Loucy (cell line): ENCODE measurements at regions not wholly inside any gene's neighbourhood (a gene's known extent, or its start where the extent isn't known, plus 50 kb on each side); places are given as distances from the start of the nearest gene placed in this dataset.

Source experiments
- EZH2phosphoT487 ChIP-seq: fragments of 200-600 bp; IDR thresholded peaks from 2 replicates; pipeline ENCODE4 v1.6.1; 2018; ENCODE audit warnings: antibody characterized with exemption, mild to moderate bottlenecking, moderate library complexity, borderline replicate concordance
- TF ChIP-seq, protein P1 (sequence below): fragments of 200-600 bp; sonication (generic); conservative IDR thresholded peaks from 2 replicates; pipeline ENCODE4 v1.5.1; 2014; ENCODE audit warnings: mild to moderate bottlenecking, antibody characterized with exemption, low read length

DNA sequence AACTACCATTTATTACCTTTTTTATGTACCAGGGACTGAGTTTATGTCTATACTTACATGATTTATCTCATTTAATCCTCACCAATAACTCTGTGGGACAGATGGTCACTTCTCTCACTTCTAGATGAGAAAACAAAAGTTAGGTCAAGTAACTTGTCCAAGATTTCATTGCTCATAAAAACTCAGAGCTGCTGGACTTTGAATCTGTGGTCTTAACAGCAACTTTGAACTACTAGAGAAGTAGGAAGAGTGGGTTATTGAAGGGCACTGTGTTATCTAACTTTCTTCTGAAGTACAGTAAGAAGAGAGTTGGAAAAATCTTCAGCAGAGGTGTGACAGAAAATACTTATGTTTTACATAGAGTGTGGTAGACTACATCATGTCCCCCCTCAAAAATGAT is 214.2 kb upstream of the BMPER start:
- TF ChIP-seq, protein P1, sequence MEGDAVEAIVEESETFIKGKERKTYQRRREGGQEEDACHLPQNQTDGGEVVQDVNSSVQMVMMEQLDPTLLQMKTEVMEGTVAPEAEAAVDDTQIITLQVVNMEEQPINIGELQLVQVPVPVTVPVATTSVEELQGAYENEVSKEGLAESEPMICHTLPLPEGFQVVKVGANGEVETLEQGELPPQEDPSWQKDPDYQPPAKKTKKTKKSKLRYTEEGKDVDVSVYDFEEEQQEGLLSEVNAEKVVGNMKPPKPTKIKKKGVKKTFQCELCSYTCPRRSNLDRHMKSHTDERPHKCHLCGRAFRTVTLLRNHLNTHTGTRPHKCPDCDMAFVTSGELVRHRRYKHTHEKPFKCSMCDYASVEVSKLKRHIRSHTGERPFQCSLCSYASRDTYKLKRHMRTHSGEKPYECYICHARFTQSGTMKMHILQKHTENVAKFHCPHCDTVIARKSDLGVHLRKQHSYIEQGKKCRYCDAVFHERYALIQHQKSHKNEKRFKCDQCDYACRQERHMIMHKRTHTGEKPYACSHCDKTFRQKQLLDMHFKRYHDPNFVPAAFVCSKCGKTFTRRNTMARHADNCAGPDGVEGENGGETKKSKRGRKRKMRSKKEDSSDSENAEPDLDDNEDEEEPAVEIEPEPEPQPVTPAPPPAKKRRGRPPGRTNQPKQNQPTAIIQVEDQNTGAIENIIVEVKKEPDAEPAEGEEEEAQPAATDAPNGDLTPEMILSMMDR: no peak
- TF ChIP-seq EZH2phosphoT487: no peak
